ENCODE measurements at regions not wholly inside any gene's neighbourhood (a gene's known extent, or its start where the extent isn't known, plus 50 kb on each side); places are given as distances from the start of the nearest gene placed in this dataset.

DNA sequence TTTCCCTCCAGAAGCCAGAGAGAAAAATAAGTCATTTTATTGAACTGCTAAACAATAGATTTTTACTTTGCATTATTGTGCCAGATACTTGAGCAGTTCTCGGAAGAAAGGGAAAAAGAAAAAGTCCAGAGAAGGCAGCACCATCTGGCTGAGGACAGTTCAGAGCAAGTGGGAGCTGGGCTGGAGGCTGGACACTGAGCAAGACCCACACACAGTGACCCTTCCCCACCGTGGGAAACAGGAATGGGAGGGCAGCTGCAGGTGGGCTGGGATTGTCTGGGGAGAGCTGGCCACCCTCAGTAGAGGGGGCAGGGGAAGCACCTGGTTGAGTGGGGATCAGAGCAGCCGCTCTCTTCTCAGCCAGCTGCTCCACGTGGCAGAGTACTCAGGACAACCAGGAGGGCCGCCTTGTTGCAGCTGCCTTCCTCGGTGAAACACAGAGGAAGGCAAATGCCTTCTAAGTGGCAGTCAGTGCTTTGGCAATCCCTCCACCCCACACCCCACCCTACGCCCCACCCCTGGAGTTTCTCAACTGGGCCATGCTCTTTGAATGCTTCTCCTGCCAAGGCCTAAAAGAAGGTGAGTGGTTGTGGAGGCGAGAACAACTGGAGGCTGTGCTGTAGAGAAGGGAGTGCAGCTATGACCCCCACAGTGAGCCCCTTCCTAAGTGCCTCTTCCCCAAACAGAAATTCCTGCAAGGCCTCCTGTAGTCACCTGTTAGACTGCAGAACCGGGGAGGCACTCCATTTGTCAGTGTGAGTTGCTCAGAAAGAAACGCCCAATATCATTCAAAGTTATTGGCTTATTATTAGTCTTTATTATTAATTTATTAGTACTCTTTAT lies 179.3 kb downstream of the ZIC5 start:
- no peak overlapping the region for H3K27ac ChIP-seq
- WGBS, 5 donors: 70 to 78% (median 74%) methylated on average over 7 to 10 of the region's 10 CpGs
- no peaks in the 10 kb centered on the region for H3K27me3 ChIP-seq
- DNase-seq: no peak
- intact Hi-C loops (cut with DNase I; ENCODE audit: low total_unique reads): no loop called here
- TF ChIP-seq EP300 (IDR thresholded peaks at IDR 0.05) (no peak), POLR2AphosphoS5 (IDR thresholded peaks at IDR 0.05) (no peak)
- TF ChIP-seq, protein P1, sequence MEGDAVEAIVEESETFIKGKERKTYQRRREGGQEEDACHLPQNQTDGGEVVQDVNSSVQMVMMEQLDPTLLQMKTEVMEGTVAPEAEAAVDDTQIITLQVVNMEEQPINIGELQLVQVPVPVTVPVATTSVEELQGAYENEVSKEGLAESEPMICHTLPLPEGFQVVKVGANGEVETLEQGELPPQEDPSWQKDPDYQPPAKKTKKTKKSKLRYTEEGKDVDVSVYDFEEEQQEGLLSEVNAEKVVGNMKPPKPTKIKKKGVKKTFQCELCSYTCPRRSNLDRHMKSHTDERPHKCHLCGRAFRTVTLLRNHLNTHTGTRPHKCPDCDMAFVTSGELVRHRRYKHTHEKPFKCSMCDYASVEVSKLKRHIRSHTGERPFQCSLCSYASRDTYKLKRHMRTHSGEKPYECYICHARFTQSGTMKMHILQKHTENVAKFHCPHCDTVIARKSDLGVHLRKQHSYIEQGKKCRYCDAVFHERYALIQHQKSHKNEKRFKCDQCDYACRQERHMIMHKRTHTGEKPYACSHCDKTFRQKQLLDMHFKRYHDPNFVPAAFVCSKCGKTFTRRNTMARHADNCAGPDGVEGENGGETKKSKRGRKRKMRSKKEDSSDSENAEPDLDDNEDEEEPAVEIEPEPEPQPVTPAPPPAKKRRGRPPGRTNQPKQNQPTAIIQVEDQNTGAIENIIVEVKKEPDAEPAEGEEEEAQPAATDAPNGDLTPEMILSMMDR (IDR thresholded peaks at IDR 0.05): no peak
- no peaks in the 10 kb centered on the region for H3K36me3 ChIP-seq
- no peaks in the 10 kb centered on the region for H3K4me1 ChIP-seq
- no peaks in the 10 kb centered on the region for H3K9me3 ChIP-seq
- no peak overlapping the region for H3K4me3 ChIP-seq

DNA sequence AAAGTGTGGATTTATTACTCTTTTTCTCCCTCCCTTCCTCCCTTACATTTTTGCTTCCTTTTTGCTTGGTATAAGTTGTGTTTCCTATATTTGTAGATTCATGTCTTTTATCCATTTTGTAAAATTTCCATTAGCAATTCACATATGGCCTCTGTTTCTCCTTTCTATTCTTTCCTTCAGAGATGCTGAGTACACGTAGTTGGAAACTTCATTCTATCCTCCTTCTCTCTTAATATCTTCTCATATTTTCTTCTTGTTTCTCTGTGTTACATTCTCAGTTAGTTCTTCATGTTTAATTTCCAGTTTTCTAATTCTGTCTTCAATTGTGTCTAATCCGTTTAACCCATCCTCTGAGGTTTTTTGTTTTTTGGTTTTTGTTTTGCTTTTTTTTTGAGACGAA lies 188.9 kb downstream of the ZIC5 start:
- peaks cover 0 to 19% (median 12%) of the 10 kb centered on the region in 4 donors for H3K9me3 ChIP-seq
- DNase-seq: no peak
- 92 to 98% (median 95%) methylated on average over 3 of the region's 3 CpGs for WGBS, 5 donors
- peaks cover 0 to 9% (median 1%) of the 10 kb centered on the region in 4 donors for H3K36me3 ChIP-seq
- H3K4me3 ChIP-seq: no peak overlapping the region
- no peaks in the 10 kb centered on the region for H3K27me3 ChIP-seq
- TF ChIP-seq POLR2A (IDR thresholded peaks at IDR 0.05): no peak
- TF ChIP-seq, protein P1 (IDR thresholded peaks at IDR 0.05): no peak
- TF ChIP-seq POLR2AphosphoS5 (IDR thresholded peaks at IDR 0.05): no peak
- no peak for TF ChIP-seq EP300 (IDR thresholded peaks at IDR 0.05)
- H3K27ac ChIP-seq: no peak overlapping the region
- H3K4me1 ChIP-seq: no peaks in the 10 kb centered on the region
- intact Hi-C loops (cut with DNase I; ENCODE audit: low total_unique reads): no loop called here

DNA sequence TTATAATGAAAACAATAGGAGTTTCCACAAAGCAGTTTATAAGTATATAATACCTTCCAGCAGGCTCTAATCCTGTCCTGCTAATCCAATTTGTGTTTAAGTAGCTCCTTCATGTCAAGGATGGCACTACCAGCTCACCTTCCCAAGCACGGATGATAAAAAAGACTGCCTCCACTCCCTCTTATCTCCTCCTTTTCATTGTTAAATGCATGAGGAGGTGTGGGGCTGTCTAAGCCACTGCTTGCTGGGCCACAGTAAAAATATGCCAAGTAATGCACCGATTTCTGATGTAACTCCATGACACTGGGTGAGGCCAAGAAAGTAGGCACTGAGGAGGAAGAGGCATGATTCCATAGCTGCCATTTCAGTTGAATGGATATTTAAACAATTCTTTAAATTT lies 193.1 kb downstream of the ZIC5 start:
- TF ChIP-seq POLR2A (IDR thresholded peaks at IDR 0.05): no peak
- TF ChIP-seq, protein P1 (IDR thresholded peaks at IDR 0.05): no peak
- TF ChIP-seq EP300 (IDR thresholded peaks at IDR 0.05): no peak
- no peak for TF ChIP-seq POLR2AphosphoS5 (IDR thresholded peaks at IDR 0.05)

DNA sequence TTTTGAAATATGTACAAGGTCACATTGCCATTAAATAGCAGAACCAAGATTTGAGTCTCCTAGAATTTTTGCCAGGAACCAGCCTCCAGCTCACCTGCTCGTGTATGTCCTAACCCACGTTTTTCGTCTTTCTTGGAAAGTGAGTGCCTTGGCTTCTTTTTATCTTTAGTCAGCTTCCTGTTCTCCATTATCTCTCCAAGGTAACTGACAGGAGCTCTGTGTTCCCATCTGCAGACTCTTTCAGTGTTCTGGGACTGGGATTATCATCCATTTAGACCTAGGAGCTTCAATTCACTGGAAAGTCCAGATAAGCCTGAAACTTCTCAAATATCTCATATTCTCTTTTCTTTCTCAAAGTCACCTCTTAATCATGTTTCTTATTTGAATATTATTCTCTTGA lies 193.7 kb downstream of the ZIC5 start:
- WGBS, 5 donors: 45 to 62% (median 57%) methylated on average over 3 of the region's 3 CpGs
- intact Hi-C loops (cut with DNase I; ENCODE audit: low total_unique reads): no loop called here
- H3K27ac ChIP-seq: no peak overlapping the region
- DNase-seq: no peak
- H3K36me3 ChIP-seq: peaks cover 0 to 20% (median 0%) of the 10 kb centered on the region in 4 donors
- H3K9me3 ChIP-seq: peaks cover 0 to 9% (median 5%) of the 10 kb centered on the region in 4 donors
- H3K4me3 ChIP-seq: no peak overlapping the region
- no peaks in the 10 kb centered on the region for H3K4me1 ChIP-seq
- no peaks in the 10 kb centered on the region for H3K27me3 ChIP-seq
- TF ChIP-seq POLR2AphosphoS5 (IDR thresholded peaks at IDR 0.05): no peak
- TF ChIP-seq POLR2A (IDR thresholded peaks at IDR 0.05): no peak
- TF ChIP-seq, protein P1 (IDR thresholded peaks at IDR 0.05): no peak
- TF ChIP-seq EP300 (IDR thresholded peaks at IDR 0.05): no peak

More for the DNA sequence above, 193.1 kb downstream of the ZIC5 start:
- Histone ChIP-seq H3K27ac (no peak overlapping the region), H3K9me3 (peaks cover 0 to 16% (median 11%) of the 10 kb centered on the region in 4 donors), H3K36me3 (peaks cover 0 to 13% (median 1%) of the 10 kb centered on the region in 4 donors), H3K4me1 (no peaks in the 10 kb centered on the region), H3K4me3 (no peak overlapping the region), H3K27me3 (no peaks in the 10 kb centered on the region)
- 82 to 90% (median 86%) methylated on average over 2 of the region's 2 CpGs for WGBS, 5 donors
- DNase-seq: no peak
- intact Hi-C loops (cut with DNase I; ENCODE audit: low total_unique reads): no loop called here
